ENCODE measurements at regions not wholly inside any gene's neighbourhood (a gene's known extent, or its start where the extent isn't known, plus 50 kb on each side); places are given as distances from the start of the nearest gene placed in this dataset.

GRCh38 chr2:134119713-134120405 is 134.0 kb upstream of the MGAT5 start:
- TF ChIP-seq CTCF (IDR thresholded peaks at IDR 0.05) (no peak), ZFX (IDR thresholded peaks at IDR 0.05; ENCODE audit: borderline replicate concordance) (no peak)

Data from 22Rv1 (cell line).